HEK293 (cell line): ENCODE measurements at regions not wholly inside any gene's neighbourhood (a gene's known extent, or its start where the extent isn't known, plus 50 kb on each side); places are given as distances from the start of the nearest gene placed in this dataset.

Experiments used
- CTCF ChIP-seq: fragments of 450-650 bp; formaldehyde crosslinking; IDR thresholded peaks from 2 replicates; pipeline ENCODE4 v1.5.1; 2016; ENCODE audit warnings: missing biosample characterization, missing genetic modification characterization
- KLF1 ChIP-seq: fragments of 450-650 bp; formaldehyde crosslinking; IDR thresholded peaks from 2 replicates; pipeline ENCODE4 v1.5.1; 2016; ENCODE audit warnings: missing biosample characterization, missing genetic modification characterization
- MYNN ChIP-seq: fragments of 450-650 bp; formaldehyde crosslinking; IDR thresholded peaks from 2 replicates; pipeline ENCODE4 v1.5.1; 2016; ENCODE audit warnings: missing biosample characterization, missing genetic modification characterization, borderline replicate concordance
- PRDM2 ChIP-seq: fragments of 450-650 bp; formaldehyde crosslinking; IDR thresholded peaks from 2 replicates; pipeline ENCODE4 v1.5.1; 2016; ENCODE audit warnings: missing biosample characterization, missing genetic modification characterization, borderline replicate concordance
- REST ChIP-seq: fragments of 450-650 bp; formaldehyde crosslinking; IDR thresholded peaks from 2 replicates; pipeline ENCODE4 v1.5.1; 2016; ENCODE audit warnings: missing biosample characterization, missing genetic modification characterization
- SP2 ChIP-seq: fragments of 450-650 bp; formaldehyde crosslinking; IDR thresholded peaks from 2 replicates; pipeline ENCODE4 v1.5.1; 2016; ENCODE audit warnings: missing biosample characterization, missing genetic modification characterization
- TCF7L2 ChIP-seq: IDR thresholded peaks from 2 replicates; pipeline ENCODE4 v1.6.1; 2011; ENCODE audit warnings: low read depth, mild to moderate bottlenecking, inconsistent platforms, low read length, moderate library complexity, borderline replicate concordance
- ZNF121 ChIP-seq: fragments of 450-650 bp; formaldehyde crosslinking; IDR thresholded peaks from 2 replicates; pipeline ENCODE4 v1.5.1; 2016; ENCODE audit warnings: missing biosample characterization, missing genetic modification characterization
- ZNF221 ChIP-seq: fragments of 450-650 bp; formaldehyde crosslinking; IDR thresholded peaks from 2 replicates; pipeline ENCODE4 v1.5.1; 2017; ENCODE audit warnings: missing biosample characterization, missing genetic modification characterization, borderline replicate concordance
- ZNF292 ChIP-seq: fragments of 450-650 bp; formaldehyde crosslinking; IDR thresholded peaks from 2 replicates; pipeline ENCODE4 v1.5.1; 2016; ENCODE audit warnings: low read depth, missing biosample characterization, missing genetic modification characterization, borderline replicate concordance
- ZNF302 ChIP-seq: fragments of 450-650 bp; formaldehyde crosslinking; IDR thresholded peaks from 2 replicates; pipeline ENCODE4 v1.5.1; 2016; ENCODE audit warnings: missing biosample characterization, missing genetic modification characterization, low read depth
- ZNF561 ChIP-seq: fragments of 450-650 bp; IDR thresholded peaks from 2 replicates; pipeline ENCODE4 v1.5.1; 2018; ENCODE audit warnings: missing biosample characterization, missing genetic modification characterization, borderline replicate concordance
- ZNF624 ChIP-seq: fragments of 450-650 bp; formaldehyde crosslinking; IDR thresholded peaks from 2 replicates; pipeline ENCODE4 v1.5.1; 2017; ENCODE audit warnings: missing biosample characterization, missing genetic modification characterization

GRCh38 chrX:98379134-98379533, 1495.4 kb downstream of the RPA4 start:
- TF ChIP-seq ZNF221 (tag by site-specific recombination) (no peak), CTCF (tag by site-specific recombination) (no peak), ZNF624 (no peak), ZNF302 (tag by site-specific recombination) (no peak), PRDM2 (tag by site-specific recombination) (no peak), ZNF561 (tag by site-specific recombination) (no peak), KLF1 (no peak), SP2 (no peak), ZNF121 (no peak), REST (tag by site-specific recombination) (no peak), ZNF292 (tag by site-specific recombination) (no peak), MYNN (no peak), TCF7L2 (no peak)
